IMR-90 (cell line): ENCODE measurements at regions not wholly inside any gene's neighbourhood (a gene's known extent, or its start where the extent isn't known, plus 50 kb on each side); places are given as distances from the start of the nearest gene placed in this dataset.

ENCODE experiments used
- ATAC-seq: fragments of 200-7000 bp; cut with Tn5 transposase; 2 replicates; pipeline ENCODE4 v1.9.1; 2020; ENCODE audit warnings: low read depth, mild to moderate bottlenecking, moderate library complexity
- BruUV-seq: library from RNA; stranded (reverse); fragments of 400-500 nt; replicated peaks from 2 replicates; lab custom pipeline; 2021; lab: Mats Ljungman, UMichigan
- CTCF ChIA-PET: fragments of 300-600 bp; formaldehyde crosslinking; extraction: SDS; loops from one replicate; lab custom pipeline; 2021; ENCODE audit warnings: antibody characterized with exemption; lab: Yijun Ruan, JAX
- POLR2A ChIA-PET: fragments of 300-600 bp; sonication (Branson Sonifier 250); formaldehyde crosslinking; loops from one replicate; lab custom pipeline; 2022; ENCODE audit warnings: antibody characterized with exemption; ENCODE audit not compliant: unreplicated experiment; lab: Charles Lee
- DNase-seq: peaks from one replicate; pipeline ENCODE4 v3.0.0; 2013
- H2AFZ ChIP-seq: replicated peaks from 2 replicates; pipeline ENCODE3; 2013; ENCODE audit warnings: low read length, mild to moderate bottlenecking; ENCODE audit not compliant: poor library complexity
- H2AK5ac ChIP-seq: 2 replicates; pipeline ENCODE4 v1.6.1; 2013; ENCODE audit warnings: low read depth, low read length, inconsistent platforms
- H2AK9ac ChIP-seq: replicated peaks from 2 replicates; pipeline ENCODE3; 2013; ENCODE audit warnings: mild to moderate bottlenecking, low read depth, low read length, moderate library complexity; ENCODE audit not compliant: poor library complexity
- H2BK120ac ChIP-seq: 2 replicates; pipeline ENCODE4 v1.6.1; 2013; ENCODE audit warnings: low read depth, low read length, inconsistent platforms
- H2BK15ac ChIP-seq: 3 replicates; pipeline ENCODE4 v1.6.1; 2013; ENCODE audit warnings: low read depth, low read length, inconsistent platforms
- H2BK20ac ChIP-seq: 2 replicates; pipeline ENCODE4 v1.6.1; 2013; ENCODE audit warnings: low read depth, mild to moderate bottlenecking, inconsistent platforms, low read length, moderate library complexity
- H2BK5ac ChIP-seq: 2 replicates; pipeline ENCODE4 v1.6.1; 2013; ENCODE audit warnings: mild to moderate bottlenecking, low read depth, low read length, inconsistent platforms; ENCODE audit not compliant: poor library complexity, severe bottlenecking
- H3K14ac ChIP-seq: replicated peaks from 2 replicates; pipeline ENCODE4 v1.6.1; 2013; ENCODE audit warnings: low read depth, low read length, inconsistent platforms
- H3K18ac ChIP-seq: 2 replicates; pipeline ENCODE4 v1.6.1; 2013; ENCODE audit warnings: low read depth, low read length, control low read depth
- H3K23ac ChIP-seq: 2 replicates; pipeline ENCODE4 v1.6.1; 2013; ENCODE audit warnings: low read depth, low read length, inconsistent platforms
- H3K27ac ChIP-seq: 2 replicates; pipeline ENCODE4 v1.5.1; 2013; ENCODE audit warnings: mild to moderate bottlenecking, control low read depth, low read length; ENCODE audit not compliant: insufficient read depth
- H3K27me3 ChIP-seq: 2 replicates; pipeline ENCODE4 v1.6.1; 2013; ENCODE audit warnings: low read length; ENCODE audit not compliant: control insufficient read depth, insufficient read depth
- H3K36me3 ChIP-seq: 2 replicates; pipeline ENCODE4 v1.6.1; 2013; ENCODE audit warnings: low read length, mixed read lengths; ENCODE audit not compliant: control insufficient read depth, insufficient read depth
- H3K4ac ChIP-seq: 2 replicates; pipeline ENCODE4 v1.6.1; 2013; ENCODE audit warnings: low read depth, low read length, inconsistent platforms
- H3K4me1 ChIP-seq: 2 replicates; pipeline ENCODE4 v1.6.1; 2013; ENCODE audit warnings: low read length, mixed read lengths; ENCODE audit not compliant: control insufficient read depth, insufficient read depth
- H3K4me2 ChIP-seq: 2 replicates; pipeline ENCODE4 v1.6.1; 2013; ENCODE audit warnings: low read depth, mild to moderate bottlenecking, control low read depth, low read length, moderate library complexity
- H3K4me3 ChIP-seq: 2 replicates; pipeline ENCODE4 v1.5.1; 2013; ENCODE audit warnings: low read depth, mild to moderate bottlenecking, control low read depth, low read length, moderate library complexity; ENCODE audit not compliant: insufficient read depth
- H3K56ac ChIP-seq: 2 replicates; pipeline ENCODE4 v1.6.1; 2013; ENCODE audit warnings: low read length, inconsistent platforms; ENCODE audit not compliant: insufficient read depth; ENCODE audit errors: extremely low read depth
- H3K79me1 ChIP-seq, 2 experiments: 2 replicates each; pipeline ENCODE4 v1.6.1; 2013; ENCODE audit warnings: low read length in 2 of 2, inconsistent platforms in 1 of 2, low read depth in 1 of 2
- H3K9ac ChIP-seq: 2 replicates; pipeline ENCODE4 v1.6.1; 2013; ENCODE audit warnings: low read depth, low read length, control low read depth
- H3K9me1 ChIP-seq: 2 replicates; pipeline ENCODE4 v1.6.1; 2013; ENCODE audit warnings: low read length, inconsistent platforms; ENCODE audit not compliant: insufficient read depth
- H3K9me3 ChIP-seq: 2 replicates; pipeline ENCODE4 v1.6.1; 2013; ENCODE audit warnings: low read length; ENCODE audit not compliant: control insufficient read depth, insufficient read depth
- H4K20me1 ChIP-seq: 2 replicates; pipeline ENCODE4 v1.6.1; 2013; ENCODE audit warnings: low read length, inconsistent platforms; ENCODE audit not compliant: insufficient read depth
- H4K5ac ChIP-seq: 2 replicates; pipeline ENCODE4 v1.6.1; 2013; ENCODE audit warnings: mild to moderate bottlenecking, low read depth, low read length, control low read depth
- H4K8ac ChIP-seq, 2 experiments: 2 replicates each; pipeline ENCODE4 v1.6.1; 2013; ENCODE audit warnings: low read depth in 2 of 2, low read length in 2 of 2, control low read depth in 1 of 2, inconsistent platforms in 1 of 2
- H4K91ac ChIP-seq: 2 replicates; pipeline ENCODE4 v1.6.1; 2013; ENCODE audit warnings: low read depth, low read length, inconsistent platforms; ENCODE audit not compliant: insufficient read depth
- FOS ChIP-seq: fragments of 150-350 bp; IDR thresholded peaks from 2 replicates; pipeline ENCODE4 v1.6.1; 2016; ENCODE audit warnings: low read depth, low read length
- MAFK ChIP-seq: IDR thresholded peaks from 2 replicates; pipeline ENCODE4 v1.6.1; 2012; ENCODE audit warnings: low read depth, low read length, improper control_type of control experiment
- MAZ ChIP-seq: IDR thresholded peaks from 2 replicates; pipeline ENCODE4 v1.6.1; 2012; ENCODE audit warnings: low read depth, mild to moderate bottlenecking, low read length, improper control_type of control experiment, moderate library complexity, borderline replicate concordance
- MXI1 ChIP-seq: IDR thresholded peaks from 2 replicates; pipeline ENCODE4 v1.6.1; 2012; ENCODE audit warnings: low read depth, mild to moderate bottlenecking, low read length, moderate library complexity, borderline replicate concordance
- NFE2L2 ChIP-seq: fragments of 150-350 bp; IDR thresholded peaks from 2 replicates; pipeline ENCODE4 v1.6.1; 2016; ENCODE audit warnings: low read depth, mild to moderate bottlenecking, low read length
- RAD21 ChIP-seq: IDR thresholded peaks from 2 replicates; pipeline ENCODE4 v1.6.1; 2012; ENCODE audit warnings: low read length, improper control_type of control experiment
- RCOR1 ChIP-seq: IDR thresholded peaks from 2 replicates; pipeline ENCODE4 v1.6.1; 2012; ENCODE audit warnings: mild to moderate bottlenecking, low read length, improper control_type of control experiment; ENCODE audit not compliant: insufficient replicate concordance
- RFX5 ChIP-seq: IDR thresholded peaks from 2 replicates; pipeline ENCODE4 v1.8.0; 2012; ENCODE audit warnings: low read depth, mild to moderate bottlenecking, low read length, moderate library complexity
- WGBS, 2 experiments: methylation state at CpG; one replicate each; pipeline versions ENCODE4 v1.1.5 to v1.1.7; 2013; ENCODE audit warnings: missing lambda C conversion rate in 2 of 2; ENCODE audit not compliant: insufficient read length in 1 of 2; ENCODE audit errors: extremely low coverage in 2 of 2; 5-methylcytosine and 5-hydroxymethylcytosine counted together
- dilution Hi-C: fragments of 300-500 bp; cut with HindIII; formaldehyde crosslinking; loops from one replicate; pipeline ENCODE4 v1.14.3; 2018; ENCODE audit warnings: low sequenced_read_pairs; ENCODE audit not compliant: unreplicated experiment
- in situ Hi-C: fragments of 300-500 bp; cut with MboI; formaldehyde crosslinking; loops from 3 replicates; pipeline ENCODE4 v1.14.3; 2019; ENCODE audit warnings: low sequenced_read_pairs, inconsistent platforms, mixed read lengths
- intact Hi-C: fragments of 100-400 bp; cut with micrococcal nuclease; formaldehyde crosslinking; loops from 2 replicates; pipeline ENCODE4 v1.10.0; 2022
- TF ChIP-seq, protein P1 (sequence below): fragments of 150-350 bp; IDR thresholded peaks from 2 replicates; pipeline ENCODE4 v1.6.1; 2016; ENCODE audit warnings: low read depth, mild to moderate bottlenecking, low read length, moderate library complexity, borderline replicate concordance
- TF ChIP-seq, protein P2 (sequence below): conservative IDR thresholded peaks from 2 replicates; pipeline ENCODE4 v1.5.1; 2012; ENCODE audit warnings: mild to moderate bottlenecking, low read depth, low read length, improper control_type of control experiment
- TF ChIP-seq, protein P3 (sequence below): fragments of 150-350 bp; IDR thresholded peaks from 2 replicates; pipeline ENCODE4 v1.6.1; 2017; ENCODE audit warnings: mild to moderate bottlenecking, antibody characterized with exemption, low read length, low read depth

DNA sequence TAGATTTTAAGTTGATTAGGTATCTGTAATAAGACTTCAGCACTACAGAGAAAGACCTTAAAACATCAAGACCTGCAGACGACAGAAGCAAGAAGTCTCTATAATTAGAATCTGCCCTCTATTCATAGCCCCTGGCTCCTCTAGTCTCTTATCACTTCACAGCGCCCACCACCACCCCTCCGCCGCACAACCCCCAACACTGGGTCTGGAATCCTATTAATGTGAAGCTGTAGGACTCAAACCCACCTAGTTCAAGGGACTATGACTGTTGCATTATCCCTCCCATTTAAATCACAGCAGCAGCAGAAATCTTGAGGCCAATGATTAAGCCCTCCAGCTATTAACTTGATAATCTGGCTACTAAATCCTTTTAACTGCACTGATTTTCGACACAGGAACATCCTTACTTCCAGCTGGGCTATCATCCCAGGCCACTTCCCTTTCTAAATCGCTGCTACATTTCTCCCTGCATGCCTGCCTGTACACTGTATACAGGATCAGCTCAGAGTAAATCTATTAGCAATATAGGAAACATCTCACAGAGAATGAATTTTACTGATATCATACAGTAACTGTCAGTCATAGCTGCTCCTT lies 159.5 kb upstream of the GRAMD2B start:
- Histone ChIP-seq H3K9me1 (no peaks in the 10 kb centered on the region), H3K4me1 (no peaks in the 10 kb centered on the region), H3K4me3 (no peak overlapping the region), H3K9me3 (no peaks in the 10 kb centered on the region), H2AK5ac (no peak overlapping the region), H3K4ac (no peak overlapping the region), H2BK15ac (no peak overlapping the region), H2BK20ac (no peak overlapping the region), H4K20me1 (no peaks in the 10 kb centered on the region), H3K18ac (no peak overlapping the region), H3K14ac (no peak overlapping the region), H3K79me1 (no peaks in the 10 kb centered on the region), H3K4me2 (no peak overlapping the region), H3K27me3 (no peaks in the 10 kb centered on the region), H4K91ac (no peak overlapping the region), H2AK9ac (no peak overlapping the region), H3K56ac (no peak overlapping the region), H3K23ac (no peak overlapping the region), H3K27ac (no peak overlapping the region), H4K5ac (no peak overlapping the region), H4K8ac (no peak overlapping the region), H2AFZ (no peak overlapping the region), H3K36me3 (no peaks in the 10 kb centered on the region), H2BK5ac (no peak overlapping the region), H2BK120ac (no peak overlapping the region), H3K9ac (no peak overlapping the region)
- intact Hi-C loops: no loop called here
- DNase-seq: no peak
- CTCF ChIA-PET: no interaction called here
- in situ Hi-C loops: no loop called here
- WGBS, 2 experiments: no CpG with 5 or more reads among the region's 6 CpGs
- POLR2A ChIA-PET: no interaction called here
- TF ChIP-seq, protein P1, sequence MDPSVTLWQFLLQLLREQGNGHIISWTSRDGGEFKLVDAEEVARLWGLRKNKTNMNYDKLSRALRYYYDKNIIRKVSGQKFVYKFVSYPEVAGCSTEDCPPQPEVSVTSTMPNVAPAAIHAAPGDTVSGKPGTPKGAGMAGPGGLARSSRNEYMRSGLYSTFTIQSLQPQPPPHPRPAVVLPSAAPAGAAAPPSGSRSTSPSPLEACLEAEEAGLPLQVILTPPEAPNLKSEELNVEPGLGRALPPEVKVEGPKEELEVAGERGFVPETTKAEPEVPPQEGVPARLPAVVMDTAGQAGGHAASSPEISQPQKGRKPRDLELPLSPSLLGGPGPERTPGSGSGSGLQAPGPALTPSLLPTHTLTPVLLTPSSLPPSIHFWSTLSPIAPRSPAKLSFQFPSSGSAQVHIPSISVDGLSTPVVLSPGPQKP: no peak
- TF ChIP-seq, protein P2, sequence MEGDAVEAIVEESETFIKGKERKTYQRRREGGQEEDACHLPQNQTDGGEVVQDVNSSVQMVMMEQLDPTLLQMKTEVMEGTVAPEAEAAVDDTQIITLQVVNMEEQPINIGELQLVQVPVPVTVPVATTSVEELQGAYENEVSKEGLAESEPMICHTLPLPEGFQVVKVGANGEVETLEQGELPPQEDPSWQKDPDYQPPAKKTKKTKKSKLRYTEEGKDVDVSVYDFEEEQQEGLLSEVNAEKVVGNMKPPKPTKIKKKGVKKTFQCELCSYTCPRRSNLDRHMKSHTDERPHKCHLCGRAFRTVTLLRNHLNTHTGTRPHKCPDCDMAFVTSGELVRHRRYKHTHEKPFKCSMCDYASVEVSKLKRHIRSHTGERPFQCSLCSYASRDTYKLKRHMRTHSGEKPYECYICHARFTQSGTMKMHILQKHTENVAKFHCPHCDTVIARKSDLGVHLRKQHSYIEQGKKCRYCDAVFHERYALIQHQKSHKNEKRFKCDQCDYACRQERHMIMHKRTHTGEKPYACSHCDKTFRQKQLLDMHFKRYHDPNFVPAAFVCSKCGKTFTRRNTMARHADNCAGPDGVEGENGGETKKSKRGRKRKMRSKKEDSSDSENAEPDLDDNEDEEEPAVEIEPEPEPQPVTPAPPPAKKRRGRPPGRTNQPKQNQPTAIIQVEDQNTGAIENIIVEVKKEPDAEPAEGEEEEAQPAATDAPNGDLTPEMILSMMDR: no peak
- TF ChIP-seq RAD21: no peak
- no peak for TF ChIP-seq RFX5
- no peak for TF ChIP-seq NFE2L2
- TF ChIP-seq RCOR1: no peak
- no peak for TF ChIP-seq MAFK
- no peak for TF ChIP-seq FOS
- TF ChIP-seq, protein P3, sequence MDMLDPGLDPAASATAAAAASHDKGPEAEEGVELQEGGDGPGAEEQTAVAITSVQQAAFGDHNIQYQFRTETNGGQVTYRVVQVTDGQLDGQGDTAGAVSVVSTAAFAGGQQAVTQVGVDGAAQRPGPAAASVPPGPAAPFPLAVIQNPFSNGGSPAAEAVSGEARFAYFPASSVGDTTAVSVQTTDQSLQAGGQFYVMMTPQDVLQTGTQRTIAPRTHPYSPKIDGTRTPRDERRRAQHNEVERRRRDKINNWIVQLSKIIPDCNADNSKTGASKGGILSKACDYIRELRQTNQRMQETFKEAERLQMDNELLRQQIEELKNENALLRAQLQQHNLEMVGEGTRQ: no peak
- no peak for TF ChIP-seq MAZ
- no peak for TF ChIP-seq MXI1
- no peak for ATAC-seq
- BruUV-seq: no TSS peak
- dilution Hi-C loops: no loop called here
